Karpas-422 (cell line): ENCODE measurements at regions not wholly inside any gene's neighbourhood (a gene's known extent, or its start where the extent isn't known, plus 50 kb on each side); places are given as distances from the start of the nearest gene placed in this dataset.

ENCODE experiments used
- DNase-seq: peaks from one replicate; pipeline ENCODE4 v3.0.0-alpha.2; 2015
- H2AFZ ChIP-seq: fragments of 200-600 bp; sonication (generic); 2 replicates; pipeline ENCODE4 v1.6.1; 2014; ENCODE audit warnings: antibody characterized with exemption, low read length, mixed read lengths
- H3K27ac ChIP-seq: fragments of 200-600 bp; sonication (generic); 2 replicates; pipeline ENCODE4 v1.5.1; 2014; ENCODE audit warnings: mild to moderate bottlenecking, low read length, moderate library complexity
- H3K27me3 ChIP-seq: fragments of 200-600 bp; sonication (generic); 2 replicates; pipeline ENCODE4 v1.6.1; 2014; ENCODE audit warnings: low read length, mixed read lengths
- H3K36me3 ChIP-seq: fragments of 200-600 bp; sonication (generic); 2 replicates; pipeline ENCODE4 v1.6.1; 2014; ENCODE audit warnings: low read length, mixed read lengths; ENCODE audit not compliant: insufficient read depth
- H3K4me1 ChIP-seq: fragments of 200-600 bp; sonication (generic); 2 replicates; pipeline ENCODE4 v1.6.1; 2014; ENCODE audit warnings: mild to moderate bottlenecking, low read length, mixed read lengths
- H3K4me2 ChIP-seq: fragments of 200-600 bp; sonication (generic); 2 replicates; pipeline ENCODE4 v1.6.1; 2014; ENCODE audit warnings: low read length, low read depth, mild to moderate bottlenecking; ENCODE audit not compliant: poor library complexity, severe bottlenecking
- H3K4me3 ChIP-seq: fragments of 200-600 bp; sonication (generic); 2 replicates; pipeline ENCODE4 v1.5.1; 2014; ENCODE audit warnings: mild to moderate bottlenecking, antibody characterized with exemption, low read length, mixed read lengths
- H3K79me2 ChIP-seq: fragments of 200-600 bp; sonication (generic); 2 replicates; pipeline ENCODE4 v1.6.1; 2014; ENCODE audit warnings: mild to moderate bottlenecking, low read length, mixed read lengths
- H3K9ac ChIP-seq: fragments of 200-600 bp; sonication (generic); 2 replicates; pipeline ENCODE4 v1.6.0; 2014; ENCODE audit warnings: low read length
- H3K9me2 ChIP-seq: fragments of 200-600 bp; sonication (generic), shearing (Covaris generic); replicated peaks from 2 replicates; pipeline ENCODE4 v1.6.0; 2014; ENCODE audit warnings: mild to moderate bottlenecking, low read length, moderate library complexity; ENCODE audit not compliant: insufficient read depth
- H3K9me3 ChIP-seq: fragments of 300-700, 200-600 bp; sonication (generic); 2 replicates; pipeline ENCODE4 v1.6.1; 2014; ENCODE audit warnings: low read length, mixed read lengths
- H4K20me1 ChIP-seq: fragments of 200-600 bp; sonication (generic); 2 replicates; pipeline ENCODE4 v1.6.1; 2014; ENCODE audit warnings: mild to moderate bottlenecking, antibody characterized with exemption, low read length, low read depth; ENCODE audit not compliant: insufficient read depth

DNA sequence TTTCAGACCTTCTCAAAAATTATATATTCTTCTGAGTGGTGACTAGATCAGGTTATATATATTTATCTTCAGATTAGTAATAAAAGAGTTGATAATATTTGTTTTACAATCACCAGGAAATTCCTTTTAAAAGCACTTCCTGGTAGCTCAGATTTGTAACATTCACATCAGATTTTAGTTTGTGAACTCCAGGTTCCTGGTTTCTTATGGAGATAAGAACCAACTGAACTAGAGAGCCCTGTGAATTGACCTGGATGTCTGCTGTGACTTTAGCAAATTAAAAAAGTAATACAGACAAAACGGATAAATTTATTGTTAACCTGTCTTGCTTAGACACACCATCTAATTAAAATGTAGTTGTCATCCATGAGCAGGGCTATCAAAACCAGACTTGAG lies 868.7 kb downstream of the BCL11A start:
- Histone ChIP-seq H3K27ac (no peak overlapping the region), H3K9ac (no peak overlapping the region), H4K20me1 (no peaks in the 10 kb centered on the region), H2AFZ (no peak overlapping the region), H3K4me1 (no peaks in the 10 kb centered on the region), H3K9me2 (no peaks in the 10 kb centered on the region), H3K9me3 (no peaks in the 10 kb centered on the region), H3K79me2 (no peaks in the 10 kb centered on the region), H3K4me3 (no peak overlapping the region), H3K27me3 (no peaks in the 10 kb centered on the region), H3K4me2 (no peak overlapping the region), H3K36me3 (no peaks in the 10 kb centered on the region)
- no peak for DNase-seq

DNA sequence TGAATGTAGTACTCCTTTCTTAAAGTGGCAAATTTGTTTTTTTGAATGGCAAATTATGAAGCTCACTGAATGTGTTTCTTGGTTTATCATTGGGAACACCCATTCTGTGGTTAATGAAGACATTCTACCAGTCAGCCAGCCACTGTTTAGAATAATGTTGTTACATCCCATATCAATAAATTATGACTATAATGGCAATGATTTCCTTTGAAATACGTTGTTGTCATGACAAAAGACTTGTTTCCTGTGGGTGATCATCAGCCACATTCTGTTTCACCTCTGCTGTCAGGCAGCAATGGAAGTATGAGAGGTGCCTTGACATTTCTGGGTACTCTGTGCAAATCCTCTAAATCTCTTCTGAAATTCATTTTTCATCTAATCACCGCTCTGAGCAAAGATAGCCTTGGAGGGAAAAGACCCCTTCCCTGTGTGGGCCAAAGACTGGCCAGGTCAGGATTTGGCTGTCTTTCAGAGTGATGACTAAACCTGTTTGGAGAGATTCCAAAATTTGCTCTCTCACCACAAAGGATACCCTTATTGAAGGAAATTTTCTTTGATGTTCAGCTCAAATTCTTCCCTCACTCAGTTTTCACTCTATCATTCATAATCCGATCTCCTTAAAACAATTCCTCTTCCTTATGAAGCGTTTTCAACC lies 869.2 kb downstream of the BCL11A start:
- Histone ChIP-seq H3K27me3 (no peaks in the 10 kb centered on the region), H3K4me1 (no peaks in the 10 kb centered on the region), H3K9ac (no peak overlapping the region), H4K20me1 (no peaks in the 10 kb centered on the region), H3K27ac (no peak overlapping the region), H3K9me3 (no peaks in the 10 kb centered on the region), H2AFZ (no peak overlapping the region), H3K36me3 (no peaks in the 10 kb centered on the region), H3K79me2 (no peaks in the 10 kb centered on the region), H3K9me2 (no peaks in the 10 kb centered on the region), H3K4me2 (no peak overlapping the region), H3K4me3 (no peak overlapping the region)
- DNase-seq: no peak

DNA sequence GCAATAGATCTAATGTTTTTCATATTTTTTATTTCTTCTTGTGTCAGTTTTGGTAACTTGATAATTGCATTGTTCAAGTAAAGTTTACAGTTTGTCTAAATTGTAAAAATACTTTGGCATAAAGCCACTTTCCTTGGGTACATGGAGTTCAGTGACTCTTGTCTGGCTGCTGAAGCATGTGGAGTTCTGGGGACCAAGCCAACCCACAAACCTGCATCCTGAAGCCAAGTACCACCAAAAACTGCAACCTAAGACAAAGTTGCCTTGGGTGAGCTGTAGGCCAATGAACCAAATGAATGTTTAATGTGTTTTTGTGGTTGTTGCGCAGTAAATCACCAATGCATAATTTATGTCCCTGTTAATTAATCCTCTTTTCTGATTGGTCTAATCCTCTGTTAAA lies 872.6 kb downstream of the BCL11A start:
- H3K9me2 ChIP-seq: no peaks in the 10 kb centered on the region
- DNase-seq: no peak
- H3K27ac ChIP-seq: no peak overlapping the region
- no peaks in the 10 kb centered on the region for H3K27me3 ChIP-seq
- H3K4me3 ChIP-seq: no peak overlapping the region
- H3K4me1 ChIP-seq: no peaks in the 10 kb centered on the region
- no peaks in the 10 kb centered on the region for H4K20me1 ChIP-seq
- no peaks in the 10 kb centered on the region for H3K79me2 ChIP-seq
- H3K4me2 ChIP-seq: no peak overlapping the region
- no peaks in the 10 kb centered on the region for H3K36me3 ChIP-seq
- H3K9me3 ChIP-seq: no peaks in the 10 kb centered on the region
- no peak overlapping the region for H2AFZ ChIP-seq
- no peak overlapping the region for H3K9ac ChIP-seq

DNA sequence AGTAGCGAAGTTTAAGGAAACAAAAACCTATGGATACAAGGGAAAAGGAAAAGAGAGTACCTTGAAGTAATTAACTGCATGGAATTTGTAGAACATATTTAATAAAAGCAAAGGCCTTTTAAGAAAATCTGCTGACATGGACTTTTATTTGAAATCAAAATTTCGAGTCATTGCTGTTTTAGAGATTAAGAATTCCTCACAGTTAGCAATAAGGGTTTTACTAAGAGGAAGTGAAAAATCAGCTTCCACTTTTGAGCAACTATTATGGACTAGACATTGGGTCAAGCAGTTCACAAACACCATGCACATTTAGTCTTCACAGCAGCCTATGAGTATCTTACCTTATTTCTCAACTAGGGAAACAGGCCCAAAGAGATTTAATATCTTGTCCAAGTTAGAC lies 876.3 kb downstream of the BCL11A start:
- no peaks in the 10 kb centered on the region for H3K9me3 ChIP-seq
- H3K9ac ChIP-seq: no peak overlapping the region
- H3K4me1 ChIP-seq: no peaks in the 10 kb centered on the region
- H3K36me3 ChIP-seq: no peaks in the 10 kb centered on the region
- no peaks in the 10 kb centered on the region for H3K9me2 ChIP-seq
- H3K4me3 ChIP-seq: no peak overlapping the region
- no peak overlapping the region for H3K4me2 ChIP-seq
- no peak overlapping the region for H3K27ac ChIP-seq
- no peaks in the 10 kb centered on the region for H3K27me3 ChIP-seq
- no peak overlapping the region for H2AFZ ChIP-seq
- H4K20me1 ChIP-seq: no peaks in the 10 kb centered on the region
- no peak for DNase-seq
- H3K79me2 ChIP-seq: no peaks in the 10 kb centered on the region

DNA sequence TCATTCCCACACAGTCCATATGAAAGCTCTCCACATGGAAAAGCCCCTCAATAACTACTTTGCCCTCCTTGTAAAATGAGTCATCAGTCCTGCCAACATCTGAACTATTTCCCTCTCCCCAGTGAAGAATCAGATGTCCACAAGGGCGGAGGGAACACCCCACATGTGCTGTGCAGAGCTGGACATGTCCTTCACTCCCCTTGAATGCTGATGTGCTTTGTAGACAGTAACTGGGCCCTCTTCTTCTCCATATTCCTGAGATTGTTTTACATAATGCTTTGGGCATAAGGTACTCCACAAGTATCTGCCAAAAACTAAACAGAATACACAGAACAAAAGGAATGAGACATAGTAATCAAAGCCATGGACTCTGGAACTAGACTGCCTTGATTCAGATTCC lies 879.4 kb downstream of the BCL11A start:
- H3K4me3 ChIP-seq: no peak overlapping the region
- no peak overlapping the region for H3K4me2 ChIP-seq
- H3K79me2 ChIP-seq: no peaks in the 10 kb centered on the region
- H3K4me1 ChIP-seq: no peaks in the 10 kb centered on the region
- no peak overlapping the region for H2AFZ ChIP-seq
- DNase-seq: no peak
- no peaks in the 10 kb centered on the region for H3K9me3 ChIP-seq
- H4K20me1 ChIP-seq: no peaks in the 10 kb centered on the region
- H3K27me3 ChIP-seq: no peaks in the 10 kb centered on the region
- H3K36me3 ChIP-seq: no peaks in the 10 kb centered on the region
- H3K27ac ChIP-seq: no peak overlapping the region
- no peaks in the 10 kb centered on the region for H3K9me2 ChIP-seq
- H3K9ac ChIP-seq: no peak overlapping the region

DNA sequence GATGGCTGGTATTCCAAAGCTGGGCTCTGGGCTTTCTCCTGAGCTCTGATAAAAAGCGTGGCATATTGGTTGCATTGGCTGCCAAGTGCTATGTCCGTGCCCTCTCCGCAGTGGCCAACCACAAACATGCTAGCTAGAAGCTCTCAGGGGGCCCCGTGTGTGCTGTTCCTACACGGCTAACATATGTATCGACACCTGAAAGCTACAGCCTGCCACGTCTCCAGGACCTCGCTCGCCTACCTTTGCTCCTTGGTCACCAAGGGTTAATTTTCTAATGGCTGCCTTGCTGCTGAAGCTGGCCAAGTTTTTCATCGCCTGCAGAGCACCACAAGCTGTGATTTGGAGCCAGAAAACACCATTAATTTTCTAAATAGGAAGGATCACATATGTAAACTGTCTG lies 888.4 kb downstream of the BCL11A start:
- no peak for DNase-seq
- Histone ChIP-seq H3K4me2 (no peak overlapping the region), H3K9me3 (no peaks in the 10 kb centered on the region), H3K36me3 (no peaks in the 10 kb centered on the region), H4K20me1 (no peaks in the 10 kb centered on the region), H3K27me3 (no peaks in the 10 kb centered on the region), H3K4me1 (no peaks in the 10 kb centered on the region), H2AFZ (no peak overlapping the region), H3K79me2 (no peaks in the 10 kb centered on the region), H3K9me2 (no peaks in the 10 kb centered on the region), H3K27ac (no peak overlapping the region), H3K9ac (no peak overlapping the region), H3K4me3 (no peak overlapping the region)

DNA sequence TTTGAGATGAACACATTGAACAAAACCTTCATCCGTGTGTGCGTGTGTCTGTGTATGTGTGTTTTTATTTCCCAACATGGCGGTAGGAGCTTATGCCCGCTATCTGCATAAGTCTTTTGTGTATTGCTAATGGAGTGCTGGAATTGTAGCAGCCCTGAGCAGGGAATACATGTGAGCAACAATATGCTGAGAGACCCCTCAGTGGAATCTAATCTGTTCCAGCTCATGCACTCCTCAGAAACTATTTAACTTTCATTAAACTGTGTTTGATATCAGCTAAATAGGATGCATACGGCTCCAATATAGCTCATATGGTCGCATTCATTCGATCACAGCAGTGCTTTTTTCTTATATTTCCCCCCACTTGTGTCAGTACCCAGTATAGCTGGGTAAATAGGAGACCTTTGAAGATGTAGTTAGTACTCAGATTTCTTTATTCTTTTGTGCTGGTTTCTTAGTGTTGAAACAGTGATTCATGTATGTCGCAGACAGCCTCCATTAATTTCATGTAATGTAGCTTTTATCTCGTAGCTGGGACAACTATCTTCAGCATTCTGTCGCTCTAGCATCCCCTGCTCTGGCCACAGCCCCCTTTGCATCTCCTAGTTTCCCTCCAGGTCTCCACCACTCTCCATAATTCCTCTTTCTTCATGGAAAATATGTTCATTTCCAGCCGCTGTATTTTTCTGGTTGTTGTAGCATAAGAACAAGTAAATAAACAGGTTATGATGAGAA lies 891.2 kb downstream of the BCL11A start:
- H3K9me2 ChIP-seq: no peaks in the 10 kb centered on the region
- H2AFZ ChIP-seq: no peak overlapping the region
- H3K27ac ChIP-seq: no peak overlapping the region
- H3K4me3 ChIP-seq: no peak overlapping the region
- no peaks in the 10 kb centered on the region for H3K4me1 ChIP-seq
- H3K9ac ChIP-seq: no peak overlapping the region
- no peaks in the 10 kb centered on the region for H3K36me3 ChIP-seq
- no peaks in the 10 kb centered on the region for H3K27me3 ChIP-seq
- no peak overlapping the region for H3K4me2 ChIP-seq
- no peaks in the 10 kb centered on the region for H3K9me3 ChIP-seq
- no peaks in the 10 kb centered on the region for H4K20me1 ChIP-seq
- no peak for DNase-seq
- no peaks in the 10 kb centered on the region for H3K79me2 ChIP-seq

DNA sequence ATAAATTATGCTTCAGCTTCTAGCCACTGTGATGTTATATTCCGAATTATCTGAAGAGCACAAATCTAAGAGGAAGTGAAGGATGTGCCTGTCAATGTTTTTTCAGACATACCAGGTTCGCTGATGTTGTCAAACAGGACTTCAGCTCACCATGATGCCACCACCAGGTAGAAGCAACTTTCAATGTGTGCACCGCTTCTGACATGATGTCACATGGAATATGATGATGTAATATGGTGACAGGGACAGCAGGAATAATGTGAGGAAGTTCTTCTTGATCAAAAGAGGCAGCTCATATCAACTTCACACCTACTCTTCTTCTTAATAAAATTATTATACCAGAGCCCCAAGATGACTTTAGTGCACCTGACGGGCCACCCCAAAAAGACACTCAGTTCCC lies 893.2 kb downstream of the BCL11A start:
- no peak overlapping the region for H2AFZ ChIP-seq
- no peaks in the 10 kb centered on the region for H3K9me2 ChIP-seq
- no peaks in the 10 kb centered on the region for H3K36me3 ChIP-seq
- H3K4me2 ChIP-seq: no peak overlapping the region
- no peaks in the 10 kb centered on the region for H3K79me2 ChIP-seq
- H4K20me1 ChIP-seq: no peaks in the 10 kb centered on the region
- H3K9me3 ChIP-seq: no peaks in the 10 kb centered on the region
- no peaks in the 10 kb centered on the region for H3K4me1 ChIP-seq
- no peaks in the 10 kb centered on the region for H3K27me3 ChIP-seq
- H3K4me3 ChIP-seq: no peak overlapping the region
- no peak overlapping the region for H3K9ac ChIP-seq
- no peak for DNase-seq
- H3K27ac ChIP-seq: no peak overlapping the region
